OCI-LY3 (cell line): ENCODE measurements at regions not wholly inside any gene's neighbourhood (a gene's known extent, or its start where the extent isn't known, plus 50 kb on each side); places are given as distances from the start of the nearest gene placed in this dataset.

Experiments
- CTCF ChIP-seq: fragments of 200-600, 300-600 bp; sonication (generic); IDR thresholded peaks from 2 replicates; pipeline ENCODE4 v1.5.1; 2014; ENCODE audit warnings: antibody characterized with exemption, low read length, low read depth
- EZH2phosphoT487 ChIP-seq: fragments of 200-600 bp; shearing (Covaris generic); IDR thresholded peaks from 2 replicates; pipeline ENCODE4 v1.6.1; 2018; ENCODE audit warnings: antibody characterized with exemption, mixed run types, low read depth

DNA sequence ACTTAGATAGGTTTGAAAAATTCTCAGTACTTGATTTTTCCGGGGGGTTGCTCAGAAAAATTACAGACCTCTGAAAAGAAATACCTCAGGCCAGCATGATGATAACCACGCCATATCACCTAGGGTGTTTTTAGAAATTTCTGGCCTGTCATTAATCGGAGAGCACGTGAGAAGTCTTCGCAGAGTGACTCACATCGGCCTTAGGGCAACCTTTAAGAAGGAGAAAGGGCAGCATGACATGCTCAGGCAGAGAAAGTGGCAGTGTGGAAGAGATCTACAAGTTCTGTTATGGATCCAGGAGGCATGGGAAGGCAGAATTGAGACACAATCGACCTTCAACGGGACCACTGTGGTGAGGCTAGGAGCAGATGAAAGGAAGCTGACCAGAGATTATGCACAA lies 506.3 kb downstream of the LMO4 start:
- TF ChIP-seq CTCF (no peak), EZH2phosphoT487 (no peak)
